Ishikawa (cell line): ENCODE measurements at regions not wholly inside any gene's neighbourhood (a gene's known extent, or its start where the extent isn't known, plus 50 kb on each side); places are given as distances from the start of the nearest gene placed in this dataset.

Experiments used
- CEBPB ChIP-seq: IDR thresholded peaks from 2 replicates; pipeline ENCODE4 v1.6.1; 2012
- CREB1 ChIP-seq: IDR thresholded peaks from 2 replicates; pipeline ENCODE4 v1.6.1; 2012; ENCODE audit warnings: low read depth
- EGR1 ChIP-seq: IDR thresholded peaks from 2 replicates; pipeline ENCODE4 v1.6.1; 2012
- EP300 ChIP-seq: IDR thresholded peaks from 2 replicates; pipeline ENCODE4 v1.6.1; 2012; ENCODE audit warnings: borderline replicate concordance
- FOXM1 ChIP-seq: IDR thresholded peaks from 2 replicates; pipeline ENCODE4 v1.6.1; 2012; ENCODE audit warnings: low read depth, borderline replicate concordance
- MAX ChIP-seq: IDR thresholded peaks from 2 replicates; pipeline ENCODE4 v1.6.1; 2012
- RAD21 ChIP-seq: IDR thresholded peaks from 2 replicates; pipeline ENCODE4 v1.6.1; 2012; ENCODE audit warnings: low read depth
- REST ChIP-seq: IDR thresholded peaks from 2 replicates; pipeline ENCODE4 v1.6.1; 2012; ENCODE audit warnings: low read depth, mild to moderate bottlenecking
- TAF1 ChIP-seq: IDR thresholded peaks from 2 replicates; pipeline ENCODE4 v1.6.1; 2012; ENCODE audit warnings: low read depth, mild to moderate bottlenecking
- TCF12 ChIP-seq: IDR thresholded peaks from 2 replicates; pipeline ENCODE4 v1.6.1; 2012; ENCODE audit warnings: low read depth
- USF1 ChIP-seq: IDR thresholded peaks from 2 replicates; pipeline ENCODE4 v1.6.1; 2012
- YY1 ChIP-seq: IDR thresholded peaks from 2 replicates; pipeline ENCODE4 v1.6.1; 2012; ENCODE audit warnings: low read depth
- ZBTB7A ChIP-seq: IDR thresholded peaks from 2 replicates; pipeline ENCODE4 v1.6.1; 2012; ENCODE audit warnings: low read depth

GRCh38 chr4:100679926-100680325 is 162.1 kb upstream of the EMCN start:
- TF ChIP-seq YY1 (no peak), REST (no peak), EGR1 (no peak), CEBPB (no peak), TAF1 (no peak), RAD21 (no peak), TCF12 (no peak), MAX (no peak), EP300 (no peak), ZBTB7A (no peak), FOXM1 (no peak), CREB1 (no peak), USF1 (no peak)
